Stimulated activated CD8-positive, alpha-beta memory T cell treated with anti-CD3 and anti-CD28 coated beads, Interleukin-15, amount 100 ng/mL, for 4 hours (primary cell): ENCODE measurements at regions not wholly inside any gene's neighbourhood (a gene's known extent, or its start where the extent isn't known, plus 50 kb on each side); places are given as distances from the start of the nearest gene placed in this dataset.
"Not testable (repeated sequence)": the region's sequence is repeated elsewhere in the genome, so short reads cannot be mapped to it uniquely, and the experiment has no call there.

Experiments
- DNase-seq, 2 donors: peaks; one replicate each; pipeline ENCODE4 v3.0.0-alpha.2; 2020; ENCODE audit warnings: low read depth in 2 of 2

DNA sequence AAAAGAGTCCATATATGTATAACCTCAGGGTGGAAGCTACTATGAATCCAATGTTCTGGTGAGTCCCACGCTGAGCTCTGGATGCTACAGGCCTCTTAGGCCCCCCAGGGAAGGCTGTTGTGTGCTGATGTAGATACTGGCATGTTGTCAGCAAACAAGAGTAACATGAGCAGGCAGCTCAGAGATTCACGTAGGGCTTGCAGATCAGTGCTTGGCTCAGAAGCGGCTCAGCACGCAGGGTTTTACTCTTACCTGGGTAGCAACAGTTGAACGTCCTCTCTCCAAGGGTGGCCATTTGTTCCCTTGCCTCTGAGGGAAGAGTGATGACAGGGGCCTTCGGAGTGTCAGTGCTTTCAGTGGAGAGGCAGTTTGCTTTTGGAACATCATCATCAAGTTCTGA lies 93.4 kb downstream of the ZFP64 start:
- DNase-seq = no peak

DNA sequence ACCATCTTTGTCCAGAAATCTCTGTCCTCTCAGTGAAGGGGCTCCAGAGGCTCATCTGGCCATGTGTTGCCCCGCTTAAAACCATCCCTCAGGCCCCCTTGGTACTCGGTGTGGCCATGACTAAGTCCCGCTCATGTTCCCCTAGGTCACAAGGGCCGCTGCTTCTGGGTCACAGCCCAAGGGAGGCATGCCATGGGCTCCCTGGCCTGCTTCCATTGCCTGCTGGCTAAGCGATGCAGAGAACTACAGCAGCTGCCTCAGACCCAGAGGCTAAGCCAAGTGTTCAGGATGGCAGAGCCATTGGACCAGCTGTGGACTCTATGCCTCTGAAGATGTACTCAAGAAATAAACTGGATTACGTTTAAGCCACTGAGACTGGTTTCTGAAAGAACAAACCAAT lies 95.5 kb downstream of the ZFP64 start:
- DNase-seq = no peak

DNA sequence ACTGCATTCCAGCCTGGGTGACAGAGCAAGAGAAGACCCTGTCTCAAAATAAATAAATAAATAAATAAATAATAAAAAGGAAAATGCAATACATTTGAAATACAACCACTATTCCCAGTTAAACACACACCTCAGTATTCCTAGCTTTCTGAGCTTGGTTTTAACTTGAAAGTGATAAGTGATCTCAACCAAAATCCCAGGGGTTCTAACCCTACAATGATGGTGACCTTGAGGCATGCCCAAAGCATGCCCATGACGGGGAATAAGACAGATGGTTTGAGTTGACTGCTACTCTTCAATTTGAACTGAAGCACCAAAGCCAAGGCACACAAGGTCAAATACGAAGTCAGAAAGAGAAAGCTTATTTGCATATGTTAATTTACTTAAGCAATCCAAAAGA lies 96.9 kb downstream of the ZFP64 start:
- no peak for DNase-seq

DNA sequence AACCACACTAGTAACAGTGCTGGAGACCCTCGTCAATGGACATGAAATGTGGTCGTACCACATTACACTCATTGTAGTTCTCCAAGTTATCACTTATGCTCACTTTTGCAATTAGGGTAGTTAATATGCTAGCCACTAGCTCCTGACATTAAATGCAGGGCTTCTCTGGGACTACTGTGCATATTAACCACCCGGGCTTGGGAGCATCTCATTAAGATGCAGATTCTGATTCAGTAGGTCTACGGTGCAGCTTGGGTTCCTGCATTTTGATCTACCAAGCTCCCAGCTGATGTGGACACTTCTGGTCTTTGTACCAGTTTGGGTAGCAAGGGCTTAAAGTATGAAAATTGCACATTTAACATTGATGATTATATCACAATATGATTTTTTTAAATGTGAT lies 98.0 kb downstream of the ZFP64 start:
- DNase-seq = no peak

DNA sequence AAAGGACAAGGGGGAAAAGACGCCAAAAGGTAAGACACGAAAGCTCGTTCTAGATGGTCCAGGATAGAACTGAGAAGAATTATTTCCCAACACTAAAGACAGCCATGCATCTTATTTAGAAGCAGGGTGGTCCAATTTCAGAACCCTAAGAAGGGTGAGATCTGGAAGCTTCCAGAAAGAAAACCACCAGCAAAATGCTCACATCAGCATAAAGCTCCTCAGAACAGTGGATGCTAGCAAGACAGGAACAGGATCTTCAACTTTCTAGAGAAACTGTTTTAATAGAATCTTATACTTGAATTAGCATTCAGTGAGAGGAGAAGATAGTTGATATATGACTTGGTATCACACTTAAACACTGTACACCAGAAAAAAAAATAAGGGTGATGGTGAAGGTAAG lies 101.5 kb downstream of the ZFP64 start:
- no peak for DNase-seq

DNA sequence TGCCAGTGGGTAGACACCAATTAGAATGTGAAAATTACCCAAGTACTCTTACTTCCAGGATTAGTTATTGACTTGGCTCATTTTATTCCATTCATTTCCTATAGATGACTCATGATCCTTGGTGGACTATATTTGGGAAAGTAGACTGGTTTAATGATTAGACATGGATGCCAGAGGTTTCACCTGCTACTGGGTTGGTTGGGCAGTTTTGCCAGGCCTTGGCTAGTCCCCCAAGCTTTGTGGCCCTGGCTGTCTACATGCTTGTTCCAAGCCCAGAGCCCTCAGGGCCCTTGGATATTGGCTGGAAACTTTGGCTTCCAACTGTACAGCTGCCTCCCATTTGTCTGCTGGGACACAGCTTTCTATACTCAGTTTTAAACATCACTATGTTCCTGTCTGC lies 104.1 kb downstream of the ZFP64 start:
- DNase-seq = no peak

DNA sequence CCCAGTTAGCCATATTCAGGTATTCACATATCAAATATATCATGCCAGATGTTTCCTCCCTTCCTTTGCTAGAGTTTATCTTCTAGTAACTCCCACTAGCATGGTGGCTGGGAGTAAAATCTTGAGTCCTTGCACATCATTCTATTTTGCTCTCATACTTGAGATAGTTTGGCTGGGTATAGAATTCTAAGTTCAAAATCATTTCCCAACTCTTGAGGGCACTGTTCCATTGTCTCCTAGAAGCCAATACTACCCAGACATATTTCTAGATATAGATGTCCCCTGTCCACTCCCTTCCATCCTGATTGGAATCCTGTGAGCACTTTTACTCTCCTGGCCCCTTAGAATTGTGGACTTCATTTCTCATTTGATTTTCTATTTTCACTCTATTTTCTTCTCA lies 104.7 kb downstream of the ZFP64 start:
- DNase-seq = no peak

DNA sequence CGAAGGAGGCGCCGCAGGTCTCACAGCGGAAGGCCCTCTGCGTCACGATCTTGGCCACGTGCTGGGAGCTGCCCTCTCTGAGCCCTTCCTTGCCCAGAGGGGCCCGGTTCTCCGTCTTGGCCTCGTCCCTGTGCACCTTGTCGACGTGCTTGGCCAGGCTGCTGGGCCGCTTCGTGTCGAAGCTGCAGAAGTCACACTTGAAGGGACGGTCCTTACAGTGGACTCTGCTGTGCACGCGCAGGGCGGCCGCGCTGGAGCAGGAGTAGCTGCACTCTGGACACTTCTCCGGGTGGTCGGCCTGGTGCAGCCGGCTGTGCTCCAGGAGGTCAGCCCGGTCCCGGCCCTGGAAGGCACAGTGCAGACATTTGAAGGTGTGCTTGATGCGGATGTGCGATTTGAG lies 106.9 kb downstream of the ZFP64 start:
- DNase-seq = no peak

DNA sequence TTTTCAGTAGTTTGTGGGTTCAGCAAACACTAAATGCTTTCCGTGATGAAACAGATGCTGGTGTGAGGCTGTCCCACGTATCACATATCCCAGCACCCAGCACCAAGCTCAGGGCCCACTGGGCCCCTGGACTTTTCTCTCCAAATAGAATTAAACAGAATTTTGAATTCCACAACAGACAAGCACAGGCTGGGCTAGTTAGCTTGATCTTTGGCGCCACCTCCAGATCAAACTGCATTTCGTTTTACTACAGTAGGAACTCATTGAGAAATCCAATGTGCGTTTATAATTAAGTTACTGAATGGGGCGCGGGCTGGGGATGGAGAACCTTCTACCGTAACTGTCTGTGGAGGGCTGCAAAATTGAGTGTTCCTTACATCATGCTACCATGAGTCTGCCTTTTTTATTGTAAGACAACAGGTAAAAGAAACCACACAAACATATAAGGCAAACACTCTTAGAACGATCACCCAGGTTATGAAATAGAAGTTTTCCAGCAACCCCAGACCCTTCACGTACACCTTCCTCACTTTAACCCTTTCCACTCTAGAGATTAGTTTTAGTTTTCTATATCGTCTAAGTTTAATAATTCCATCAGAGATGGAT lies 107.8 kb downstream of the ZFP64 start:
- peak in 1 of 2 donors; percentile 10 for DNase-seq

GRCh38 chr20:52082612-52083011 lies 109.0 kb downstream of the ZFP64 start:
- no peak for DNase-seq

GRCh38 chr20:52081791-52082190 lies 109.8 kb downstream of the ZFP64 start:
- DNase-seq = no peak

GRCh38 chr20:52081066-52081465 lies 110.5 kb downstream of the ZFP64 start:
- no peak for DNase-seq

GRCh38 chr20:52078289-52078688 lies 113.3 kb downstream of the ZFP64 start:
- DNase-seq = no peak

DNA sequence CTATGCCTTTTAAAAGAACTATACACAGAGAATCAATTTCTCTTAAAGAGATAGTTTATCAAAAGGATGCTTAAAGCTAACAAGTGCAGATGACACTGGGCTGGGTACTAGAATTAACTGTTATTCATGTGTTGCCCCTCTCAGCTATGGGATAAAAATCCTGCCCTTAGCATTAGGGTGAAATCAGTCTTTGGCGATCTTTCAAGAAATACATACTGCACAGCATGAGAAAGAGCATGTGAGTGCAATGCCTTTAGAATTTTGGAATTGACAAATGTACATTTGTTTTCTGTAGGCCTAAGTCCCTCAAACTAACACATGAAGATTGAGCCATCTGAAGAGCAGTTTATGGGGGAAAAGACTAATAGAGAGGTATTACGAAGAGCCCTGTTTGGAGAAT lies 115.4 kb downstream of the ZFP64 start:
- DNase-seq = no peak

- no peak for DNase-seq
These were observed 116.2 kb downstream of the ZFP64 start for GRCh38 chr20:52075400-52075799.

DNA sequence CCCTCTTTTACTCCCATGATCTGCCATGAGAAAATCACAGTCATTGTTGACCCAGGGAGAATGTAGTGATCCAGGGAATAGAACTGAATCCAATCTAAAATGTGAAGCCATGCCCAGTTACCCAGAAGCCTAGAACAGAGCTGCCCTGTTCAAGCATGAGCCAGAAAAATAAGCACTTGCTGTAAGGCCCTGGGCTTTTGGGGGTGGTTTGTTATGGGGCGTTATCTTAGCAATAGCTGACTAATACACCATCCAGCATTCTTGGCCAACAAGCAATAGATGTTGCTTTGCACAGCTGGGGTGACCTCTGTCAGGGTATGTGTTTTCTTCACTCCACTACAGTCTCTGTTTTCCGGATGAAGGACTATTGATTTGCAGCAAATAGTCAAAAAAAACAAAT lies 120.4 kb downstream of the ZFP64 start:
- DNase-seq = no peak

DNA sequence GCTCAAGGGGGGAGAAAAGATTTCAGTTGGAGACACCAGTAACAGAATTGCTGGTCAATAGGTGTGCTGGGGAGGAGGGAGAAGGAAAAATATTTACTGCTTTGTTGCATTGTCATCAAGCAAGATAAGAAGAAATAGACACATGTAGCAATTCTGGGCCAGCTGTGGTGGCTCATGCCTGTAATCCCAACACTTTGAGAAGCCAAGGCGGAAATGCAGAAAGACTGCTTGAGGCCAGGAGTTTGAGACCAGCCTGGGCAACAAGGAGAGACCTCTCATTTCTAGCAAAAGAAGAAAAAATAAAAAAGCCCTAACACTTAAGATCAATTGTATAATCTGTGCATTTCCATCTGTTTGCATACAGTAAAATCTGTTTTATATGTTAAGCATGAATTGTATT lies 126.6 kb downstream of the ZFP64 start:
- DNase-seq = no peak

DNA sequence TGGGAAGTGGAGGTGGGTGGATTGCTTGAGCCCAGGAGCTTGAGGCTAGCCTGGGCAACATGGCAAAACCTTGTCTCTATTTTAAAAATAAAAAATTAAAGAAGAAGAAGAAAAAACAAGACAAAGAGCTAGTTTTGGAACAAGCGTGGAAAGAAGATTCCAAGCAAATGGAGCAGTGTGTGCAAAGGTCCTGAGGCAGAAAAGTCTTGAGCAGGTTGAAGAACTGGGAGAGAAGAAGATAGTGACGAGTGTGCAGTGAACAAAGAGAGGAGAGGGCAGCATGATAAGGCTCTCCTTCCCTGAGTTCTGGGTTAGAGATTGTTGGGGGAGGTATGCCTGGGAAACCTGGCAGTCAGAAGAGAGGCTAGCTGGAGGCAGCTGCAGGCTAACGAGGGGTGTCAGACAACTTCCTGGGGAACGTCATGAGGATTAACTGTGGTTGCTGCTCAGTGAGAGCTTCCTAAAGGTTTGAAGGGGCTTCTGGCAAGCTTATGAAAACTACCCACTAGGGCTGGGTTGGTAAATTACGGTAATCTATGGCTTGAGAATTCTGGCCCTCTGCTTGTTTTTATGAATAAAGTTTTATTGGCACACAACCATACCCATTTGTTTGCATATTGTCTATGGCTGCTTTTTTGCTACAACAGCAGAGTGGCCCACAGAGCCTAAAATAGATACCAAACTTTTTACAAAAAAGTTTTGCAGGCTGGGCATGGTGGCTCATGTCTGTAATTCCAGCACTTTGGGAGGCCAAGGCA lies 128.9 kb downstream of the ZFP64 start:
- no peak for DNase-seq

- no peak for DNase-seq
These were observed 130.5 kb downstream of the ZFP64 start for GRCh38 chr20:52060794-52061714.

DNA sequence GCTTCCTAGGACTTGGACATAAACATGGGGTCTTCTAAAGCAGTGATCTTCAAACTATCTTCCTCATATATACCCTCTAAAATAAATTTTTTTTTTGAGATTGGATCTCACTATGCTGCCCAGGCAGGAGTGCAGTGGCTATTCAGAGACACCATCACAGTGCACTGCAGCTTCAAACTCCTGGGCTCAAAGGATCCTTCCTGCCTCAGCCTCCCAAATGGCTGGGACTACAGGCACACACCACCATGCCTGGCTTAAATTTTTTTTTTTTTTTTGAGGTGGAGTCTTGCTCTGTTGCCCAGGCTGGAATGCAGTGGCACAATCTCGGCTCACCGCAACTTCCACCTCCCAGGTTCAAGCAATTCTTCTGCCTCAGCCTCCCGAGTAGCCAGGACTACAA lies 134.4 kb downstream of the ZFP64 start:
- DNase-seq = not testable (repeated sequence)

DNA sequence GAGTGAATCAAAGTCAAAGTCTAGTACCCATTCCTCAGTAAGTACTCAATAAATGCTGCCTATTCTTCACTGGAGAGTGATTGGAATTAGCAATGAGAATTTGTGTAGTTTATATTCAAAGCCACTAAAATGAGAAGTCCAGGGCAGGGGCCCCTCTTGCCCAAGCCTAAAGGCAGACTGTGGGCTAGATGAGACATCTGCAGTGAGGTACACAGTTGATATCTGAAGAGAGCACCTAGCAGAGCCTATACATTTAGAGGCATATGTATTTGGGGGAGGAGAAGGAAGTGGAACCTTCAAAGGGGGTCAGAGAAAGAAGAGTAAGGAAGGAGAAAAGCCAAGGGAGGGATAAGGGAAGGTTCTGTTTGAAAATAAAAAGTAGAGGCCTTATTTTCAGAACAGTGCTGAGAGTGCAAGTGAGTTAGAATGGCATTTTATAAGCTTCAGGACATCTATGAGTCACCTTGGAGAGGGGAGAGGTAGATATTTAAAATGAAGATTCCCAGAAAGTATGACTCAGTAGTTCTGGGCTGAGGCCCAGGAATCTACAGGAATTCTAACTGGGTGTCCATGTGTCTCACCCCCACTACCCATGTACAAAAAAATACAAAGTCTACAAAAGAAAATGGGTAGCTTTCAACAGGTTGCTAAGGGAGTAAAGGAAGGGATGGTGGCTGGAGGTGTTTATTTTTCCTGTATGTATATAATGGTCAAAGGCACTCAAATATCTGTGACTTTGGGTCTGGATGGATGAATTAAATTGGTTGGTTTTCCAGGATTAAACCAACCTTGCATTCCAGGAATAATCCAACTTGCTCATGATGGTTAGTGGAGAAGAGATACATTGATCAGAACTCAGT lies 135.1 kb downstream of the ZFP64 start:
- DNase-seq = no peak

DNA sequence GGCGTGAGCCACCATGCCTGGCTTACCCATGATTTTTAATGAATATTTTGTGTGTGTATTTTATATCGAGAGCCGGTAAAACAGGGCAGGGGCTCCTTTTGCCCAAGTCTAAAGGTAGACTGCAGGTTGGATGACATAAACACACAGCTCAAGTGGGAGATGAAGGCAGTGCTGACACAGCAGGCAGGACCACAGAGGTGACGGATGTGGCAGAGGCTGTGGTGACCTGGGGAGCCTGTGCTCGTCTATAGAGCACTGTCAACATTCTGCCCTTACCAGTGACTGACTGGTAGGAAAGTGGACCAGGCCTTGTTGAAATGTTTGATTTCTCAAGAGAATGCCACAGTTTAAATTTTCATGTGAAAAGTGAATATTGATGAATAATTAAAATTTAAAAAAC lies 137.5 kb downstream of the ZFP64 start:
- peak in 1 of 2 donors; percentile 4 for DNase-seq
